ENCODE measurements at regions not wholly inside any gene's neighbourhood (a gene's known extent, or its start where the extent isn't known, plus 50 kb on each side); places are given as distances from the start of the nearest gene placed in this dataset.

DNA sequence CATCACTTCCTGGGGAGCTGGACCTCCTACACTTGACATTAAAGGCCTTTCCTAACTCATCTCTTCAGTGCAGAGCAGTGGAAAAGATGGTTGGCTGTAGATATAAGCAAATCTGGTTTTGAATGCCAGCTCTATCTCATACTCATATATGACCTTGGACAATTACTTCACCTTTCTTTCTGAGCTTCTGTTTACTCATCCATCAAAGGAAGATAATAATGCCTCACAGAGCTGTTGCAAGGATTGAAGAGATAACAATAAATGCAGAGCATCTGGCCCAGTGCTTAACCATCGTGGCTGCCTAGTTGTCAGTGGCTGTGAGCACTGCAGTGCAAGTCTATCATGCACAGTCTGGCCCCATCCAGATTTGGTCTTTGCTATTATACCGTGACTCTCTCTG, 148.1 kb upstream of the EOLA2 start:
- ChIA-PET CTCF (no interaction called here), POLR2A (interaction anchor here (0.6 kb wide), 1 partner anchor 433 kb away, joined by 4 read pairs; no protein-coding TSS in a partner anchor)
- no TSS peak for BruUV-seq (replicated peaks)
- DNase-seq (ENCODE audit: low read depth, low spot score) (no peak), ATAC-seq (no peak)
- no peak overlapping the region for H3K4me3 ChIP-seq (ENCODE audit: low read depth in 2 of 2, low read length in 2 of 2)
- no peaks in the 10 kb centered on the region for H3K9me3 ChIP-seq (ENCODE audit: control insufficient read depth, insufficient read depth, low read depth, low read length)
- in situ Hi-C loops (cut with HindIII; ENCODE audit: low pct_unique_long_range_greater_than_20kb, low sequenced_read_pairs) (no loop called here), intact Hi-C loops (cut with micrococcal nuclease; ENCODE audit: unreplicated experiment) (no loop called here)
- 0 out of 2 replicates have a peak, but pooled peaks cover 3% of the 10 kb centered on the region for H3K4me1 ChIP-seq (ENCODE audit: control insufficient read depth, insufficient read depth, low read length)
- H3K27ac ChIP-seq (ENCODE audit: low read length), result no peak overlapping the region
- H3K36me3 ChIP-seq (ENCODE audit: control insufficient read depth, insufficient read depth, low read length), result no peaks in the 10 kb centered on the region
- H3K27me3 ChIP-seq (ENCODE audit: control insufficient read depth, insufficient read depth, low read length), result no peaks in the 10 kb centered on the region
- TF ChIP-seq, protein P1, sequence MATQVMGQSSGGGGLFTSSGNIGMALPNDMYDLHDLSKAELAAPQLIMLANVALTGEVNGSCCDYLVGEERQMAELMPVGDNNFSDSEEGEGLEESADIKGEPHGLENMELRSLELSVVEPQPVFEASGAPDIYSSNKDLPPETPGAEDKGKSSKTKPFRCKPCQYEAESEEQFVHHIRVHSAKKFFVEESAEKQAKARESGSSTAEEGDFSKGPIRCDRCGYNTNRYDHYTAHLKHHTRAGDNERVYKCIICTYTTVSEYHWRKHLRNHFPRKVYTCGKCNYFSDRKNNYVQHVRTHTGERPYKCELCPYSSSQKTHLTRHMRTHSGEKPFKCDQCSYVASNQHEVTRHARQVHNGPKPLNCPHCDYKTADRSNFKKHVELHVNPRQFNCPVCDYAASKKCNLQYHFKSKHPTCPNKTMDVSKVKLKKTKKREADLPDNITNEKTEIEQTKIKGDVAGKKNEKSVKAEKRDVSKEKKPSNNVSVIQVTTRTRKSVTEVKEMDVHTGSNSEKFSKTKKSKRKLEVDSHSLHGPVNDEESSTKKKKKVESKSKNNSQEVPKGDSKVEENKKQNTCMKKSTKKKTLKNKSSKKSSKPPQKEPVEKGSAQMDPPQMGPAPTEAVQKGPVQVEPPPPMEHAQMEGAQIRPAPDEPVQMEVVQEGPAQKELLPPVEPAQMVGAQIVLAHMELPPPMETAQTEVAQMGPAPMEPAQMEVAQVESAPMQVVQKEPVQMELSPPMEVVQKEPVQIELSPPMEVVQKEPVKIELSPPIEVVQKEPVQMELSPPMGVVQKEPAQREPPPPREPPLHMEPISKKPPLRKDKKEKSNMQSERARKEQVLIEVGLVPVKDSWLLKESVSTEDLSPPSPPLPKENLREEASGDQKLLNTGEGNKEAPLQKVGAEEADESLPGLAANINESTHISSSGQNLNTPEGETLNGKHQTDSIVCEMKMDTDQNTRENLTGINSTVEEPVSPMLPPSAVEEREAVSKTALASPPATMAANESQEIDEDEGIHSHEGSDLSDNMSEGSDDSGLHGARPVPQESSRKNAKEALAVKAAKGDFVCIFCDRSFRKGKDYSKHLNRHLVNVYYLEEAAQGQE (IDR thresholded peaks at IDR 0.05; ENCODE audit: insufficient read depth in 1 of 2, low read depth in 2 of 2, low read length in 1 of 2), result no peak
- TF ChIP-seq POLR2AphosphoS5 (IDR thresholded peaks at IDR 0.05; ENCODE audit: low read depth, low read length) (no peak), CTCF (IDR thresholded peaks at IDR 0.05) (no peak), SIN3A (IDR thresholded peaks at IDR 0.05; ENCODE audit: borderline replicate concordance, insufficient read depth, low read depth, low read length) (no peak), TCF7L2 (IDR thresholded peaks at IDR 0.05; ENCODE audit: low read depth, low read length) (no peak)

- Histone ChIP-seq H3K4me3 (ENCODE audit: low read depth in 2 of 2, low read length in 2 of 2) (no peak overlapping the region), H3K27ac (ENCODE audit: low read length) (no peak overlapping the region), H3K9me3 (ENCODE audit: control insufficient read depth, insufficient read depth, low read depth, low read length) (no peaks in the 10 kb centered on the region), H3K27me3 (ENCODE audit: control insufficient read depth, insufficient read depth, low read length) (no peaks in the 10 kb centered on the region), H3K36me3 (ENCODE audit: control insufficient read depth, insufficient read depth, low read length) (no peaks in the 10 kb centered on the region), H3K4me1 (ENCODE audit: control insufficient read depth, insufficient read depth, low read length) (0 out of 2 replicates have a peak, but pooled peaks cover 3% of the 10 kb centered on the region)
- no TSS peak for BruUV-seq (replicated peaks)
- no peak for DNase-seq (ENCODE audit: low read depth, low spot score)
- in situ Hi-C loops (cut with HindIII; ENCODE audit: low pct_unique_long_range_greater_than_20kb, low sequenced_read_pairs) (no loop called here), intact Hi-C loops (cut with micrococcal nuclease; ENCODE audit: unreplicated experiment) (no loop called here)
- ChIA-PET POLR2A (no interaction called here), CTCF (no interaction called here)
- ATAC-seq, result no peak
- peak; percentile 6; the same call in 1 of the 2 replicates for TF ChIP-seq CTCF (IDR thresholded peaks at IDR 0.05)
- no peak for TF ChIP-seq TCF7L2 (IDR thresholded peaks at IDR 0.05; ENCODE audit: low read depth, low read length)
- TF ChIP-seq SIN3A (IDR thresholded peaks at IDR 0.05; ENCODE audit: borderline replicate concordance, insufficient read depth, low read depth, low read length), result no peak
- TF ChIP-seq, protein P1 (IDR thresholded peaks at IDR 0.05; ENCODE audit: insufficient read depth in 1 of 2, low read depth in 2 of 2, low read length in 1 of 2), result no peak
- no peak for TF ChIP-seq POLR2AphosphoS5 (IDR thresholded peaks at IDR 0.05; ENCODE audit: low read depth, low read length)
Measured at GRCh38 chrX:150087612-150088011, 149.3 kb upstream of the EOLA2 start.

All from Panc1 (cell line).